ENCODE measurements at regions not wholly inside any gene's neighbourhood (a gene's known extent, or its start where the extent isn't known, plus 50 kb on each side); places are given as distances from the start of the nearest gene placed in this dataset.

GRCh38 chr10:94077042-94077441 is 83.3 kb downstream of the PLCE1 start:
- TF ChIP-seq CTCF (IDR thresholded peaks at IDR 0.05) (no peak), POLR2A (IDR thresholded peaks at IDR 0.05) (no peak)

All from body of pancreas (tissue), 4 donors.